ENCODE measurements at regions not wholly inside any gene's neighbourhood (a gene's known extent, or its start where the extent isn't known, plus 50 kb on each side); places are given as distances from the start of the nearest gene placed in this dataset.

GRCh38 chr12:75781532-75782046 is 250.0 kb downstream of the PHLDA1 start (continued):
- TF ChIP-seq, protein P1, sequence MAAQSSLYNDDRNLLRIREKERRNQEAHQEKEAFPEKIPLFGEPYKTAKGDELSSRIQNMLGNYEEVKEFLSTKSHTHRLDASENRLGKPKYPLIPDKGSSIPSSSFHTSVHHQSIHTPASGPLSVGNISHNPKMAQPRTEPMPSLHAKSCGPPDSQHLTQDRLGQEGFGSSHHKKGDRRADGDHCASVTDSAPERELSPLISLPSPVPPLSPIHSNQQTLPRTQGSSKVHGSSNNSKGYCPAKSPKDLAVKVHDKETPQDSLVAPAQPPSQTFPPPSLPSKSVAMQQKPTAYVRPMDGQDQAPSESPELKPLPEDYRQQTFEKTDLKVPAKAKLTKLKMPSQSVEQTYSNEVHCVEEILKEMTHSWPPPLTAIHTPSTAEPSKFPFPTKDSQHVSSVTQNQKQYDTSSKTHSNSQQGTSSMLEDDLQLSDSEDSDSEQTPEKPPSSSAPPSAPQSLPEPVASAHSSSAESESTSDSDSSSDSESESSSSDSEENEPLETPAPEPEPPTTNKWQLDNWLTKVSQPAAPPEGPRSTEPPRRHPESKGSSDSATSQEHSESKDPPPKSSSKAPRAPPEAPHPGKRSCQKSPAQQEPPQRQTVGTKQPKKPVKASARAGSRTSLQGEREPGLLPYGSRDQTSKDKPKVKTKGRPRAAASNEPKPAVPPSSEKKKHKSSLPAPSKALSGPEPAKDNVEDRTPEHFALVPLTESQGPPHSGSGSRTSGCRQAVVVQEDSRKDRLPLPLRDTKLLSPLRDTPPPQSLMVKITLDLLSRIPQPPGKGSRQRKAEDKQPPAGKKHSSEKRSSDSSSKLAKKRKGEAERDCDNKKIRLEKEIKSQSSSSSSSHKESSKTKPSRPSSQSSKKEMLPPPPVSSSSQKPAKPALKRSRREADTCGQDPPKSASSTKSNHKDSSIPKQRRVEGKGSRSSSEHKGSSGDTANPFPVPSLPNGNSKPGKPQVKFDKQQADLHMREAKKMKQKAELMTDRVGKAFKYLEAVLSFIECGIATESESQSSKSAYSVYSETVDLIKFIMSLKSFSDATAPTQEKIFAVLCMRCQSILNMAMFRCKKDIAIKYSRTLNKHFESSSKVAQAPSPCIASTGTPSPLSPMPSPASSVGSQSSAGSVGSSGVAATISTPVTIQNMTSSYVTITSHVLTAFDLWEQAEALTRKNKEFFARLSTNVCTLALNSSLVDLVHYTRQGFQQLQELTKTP (IDR thresholded peaks at IDR 0.05; ENCODE audit: low read depth in 1 of 2, partially characterized antibody in 2 of 2): no peak
- TF ChIP-seq NONO (IDR thresholded peaks at IDR 0.05; ENCODE audit: low read depth in 2 of 2, low read length in 1 of 2) (no peak), PHB (CRISPR knock-in tag; IDR thresholded peaks at IDR 0.05) (no peak), TRIM25 (IDR thresholded peaks at IDR 0.05; ENCODE audit: borderline replicate concordance) (no peak), PHB2 (IDR thresholded peaks at IDR 0.05; ENCODE audit: low read depth) (no peak), DLX4 (CRISPR knock-in tag; IDR thresholded peaks at IDR 0.05) (no peak), ZNF57 (CRISPR knock-in tag; IDR thresholded peaks at IDR 0.05) (no peak), BHLHE40 (IDR thresholded peaks at IDR 0.05; ENCODE audit: low read length) (peak; percentile 85), MCM5 (IDR thresholded peaks at IDR 0.05; ENCODE audit: low read depth) (no peak), NUFIP1 (IDR thresholded peaks at IDR 0.05; ENCODE audit: partially characterized antibody) (no peak), BDP1 (IDR thresholded peaks at IDR 0.05; ENCODE audit: insufficient read depth, insufficient read length) (no peak), RBM17 (IDR thresholded peaks at IDR 0.05; ENCODE audit: borderline replicate concordance, low read depth, low read length) (no peak), TAF1 (IDR thresholded peaks at IDR 0.05; ENCODE audit: control insufficient read depth, extremely low read depth, insufficient read depth, low read length, severe bottlenecking) (no peak)
- TF ChIP-seq, protein P2, sequence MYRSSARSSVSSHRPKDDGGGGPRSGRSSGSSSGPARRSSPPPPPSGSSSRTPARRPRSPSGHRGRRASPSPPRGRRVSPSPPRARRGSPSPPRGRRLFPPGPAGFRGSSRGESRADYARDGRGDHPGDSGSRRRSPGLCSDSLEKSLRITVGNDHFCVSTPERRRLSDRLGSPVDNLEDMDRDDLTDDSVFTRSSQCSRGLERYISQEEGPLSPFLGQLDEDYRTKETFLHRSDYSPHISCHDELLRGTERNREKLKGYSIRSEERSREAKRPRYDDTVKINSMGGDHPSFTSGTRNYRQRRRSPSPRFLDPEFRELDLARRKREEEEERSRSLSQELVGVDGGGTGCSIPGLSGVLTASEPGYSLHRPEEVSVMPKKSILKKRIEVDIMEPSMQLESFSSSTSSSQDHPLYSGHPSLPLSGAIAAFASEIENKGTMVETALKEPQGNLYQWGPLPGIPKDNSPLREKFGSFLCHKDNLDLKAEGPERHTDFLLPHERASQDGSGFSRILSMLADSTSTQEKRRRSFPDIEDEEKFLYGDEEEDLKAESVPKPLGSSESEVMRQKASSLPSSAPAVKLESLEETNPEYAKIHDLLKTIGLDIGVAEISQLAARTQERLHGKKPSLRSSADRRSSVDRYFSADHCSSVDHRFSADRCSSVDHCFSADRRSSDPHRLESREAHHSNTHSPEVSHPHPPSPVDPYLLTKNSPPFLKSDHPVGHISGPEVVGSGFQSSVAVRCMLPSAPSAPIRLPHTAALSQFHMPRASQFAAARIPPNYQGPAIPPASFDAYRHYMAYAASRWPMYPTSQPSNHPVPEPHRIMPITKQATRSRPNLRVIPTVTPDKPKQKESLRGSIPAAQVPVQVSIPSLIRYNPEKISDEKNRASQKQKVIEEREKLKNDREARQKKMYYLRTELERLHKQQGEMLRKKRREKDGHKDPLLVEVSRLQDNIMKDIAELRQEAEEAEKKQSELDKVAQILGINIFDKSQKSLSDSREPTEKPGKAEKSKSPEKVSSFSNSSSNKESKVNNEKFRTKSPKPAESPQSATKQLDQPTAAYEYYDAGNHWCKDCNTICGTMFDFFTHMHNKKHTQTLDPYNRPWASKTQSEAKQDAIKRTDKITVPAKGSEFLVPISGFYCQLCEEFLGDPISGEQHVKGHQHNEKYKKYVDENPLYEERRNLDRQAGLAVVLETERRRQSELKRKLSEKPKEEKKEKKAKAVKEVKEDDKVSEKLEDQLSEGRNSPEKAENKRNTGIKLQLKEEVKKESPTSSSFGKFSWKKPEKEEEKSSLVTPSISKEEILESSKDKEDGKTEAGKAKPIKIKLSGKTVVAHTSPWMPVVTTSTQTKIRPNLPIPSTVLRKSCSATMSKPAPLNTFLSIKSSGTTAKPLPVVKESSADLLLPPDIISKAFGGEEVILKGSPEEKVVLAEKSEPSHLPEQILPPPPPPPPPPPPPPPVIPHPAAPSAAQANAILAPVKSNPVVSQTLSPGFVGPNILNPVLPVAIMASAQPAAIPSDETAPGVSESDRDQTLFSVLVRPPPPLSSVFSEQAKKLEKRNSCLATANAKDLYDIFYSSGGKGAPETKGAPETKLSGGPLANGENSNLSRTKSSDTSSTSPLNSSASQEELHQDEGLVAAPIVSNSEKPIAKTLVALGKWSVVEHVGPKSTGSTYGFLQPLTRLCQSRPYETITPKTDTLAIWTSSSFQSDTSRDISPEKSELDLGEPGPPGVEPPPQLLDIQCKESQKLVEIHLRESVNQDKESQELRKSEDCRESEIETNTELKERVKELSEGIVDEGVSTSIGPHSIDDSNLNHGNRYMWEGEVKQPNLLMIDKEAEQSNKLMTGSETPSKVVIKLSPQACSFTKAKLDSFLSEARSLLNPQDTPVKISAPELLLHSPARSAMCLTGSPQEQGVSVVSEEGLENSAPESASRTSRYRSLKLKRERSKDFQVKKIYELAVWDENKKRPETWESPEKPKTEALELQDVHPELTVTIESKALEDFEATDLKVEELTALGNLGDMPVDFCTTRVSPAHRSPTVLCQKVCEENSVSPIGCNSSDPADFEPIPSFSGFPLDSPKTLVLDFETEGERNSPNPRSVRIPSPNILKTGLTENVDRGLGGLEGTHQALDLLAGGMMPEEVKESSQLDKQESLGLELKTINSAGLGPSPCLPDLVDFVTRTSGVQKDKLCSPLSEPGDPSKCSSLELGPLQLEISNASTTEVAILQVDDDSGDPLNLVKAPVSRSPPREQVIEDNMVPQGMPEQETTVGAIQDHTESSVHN (IDR thresholded peaks at IDR 0.05; ENCODE audit: borderline replicate concordance in 1 of 2, low read depth in 1 of 2): peak; percentile 88 to 99; a peak in 3 of 4 replicates
